ENCODE measurements at regions not wholly inside any gene's neighbourhood (a gene's known extent, or its start where the extent isn't known, plus 50 kb on each side); places are given as distances from the start of the nearest gene placed in this dataset.

DNA sequence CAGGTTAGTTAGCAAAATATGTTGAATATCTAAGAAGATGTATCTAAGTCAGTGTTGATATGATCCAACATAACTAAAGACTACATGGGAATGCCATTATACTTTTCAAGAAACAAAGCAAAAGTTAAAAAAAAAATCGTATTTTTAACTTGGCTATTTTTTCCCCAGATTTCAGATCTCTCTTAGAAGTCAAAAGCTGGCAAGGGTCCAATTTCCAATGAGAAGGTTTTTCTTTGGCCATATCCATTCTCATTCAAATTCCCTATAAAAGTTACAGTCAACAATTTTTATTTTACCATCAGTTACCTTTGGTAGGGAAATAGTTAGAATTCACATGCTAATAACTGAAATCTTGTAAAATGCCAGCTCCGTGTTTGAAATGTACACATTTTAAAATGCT is 70.5 kb upstream of the FAT3 start:
- Histone ChIP-seq H3K36me3 (ENCODE audit: insufficient read depth, low read length) (no peaks in the 10 kb centered on the region), H3K27me3 (ENCODE audit: insufficient read depth, low read length) (no peaks in the 10 kb centered on the region), H3K27ac (ENCODE audit: low read depth, low read length) (no peak overlapping the region), H3K4me3 (ENCODE audit: low read length in 2 of 2) (no peak overlapping the region), H3K9me3 (ENCODE audit: control insufficient read depth in 1 of 2, low read length in 2 of 2) (no peaks in the 10 kb centered on the region), H3K4me1 (ENCODE audit: insufficient read depth, low read length) (no peaks in the 10 kb centered on the region)
- Mint-ChIP-seq H3K27me3 (no peaks in the 10 kb centered on the region), H3K27ac (no peak overlapping the region), H3K9me3 (peaks cover 0 to 10% (median 8%) of the 10 kb centered on the region in 8 donors), H3K36me3 (no peaks in the 10 kb centered on the region), H3K4me1 (no peaks in the 10 kb centered on the region), H3K4me3 (no peak overlapping the region)
- POLR2A ChIA-PET (ENCODE audit: partially characterized antibody): no interaction called here
- intact Hi-C loops (cut with micrococcal nuclease): no loop called here
- CTCF ChIA-PET (ENCODE audit: partially characterized antibody): no interaction called here
- no peak for DNase-seq

- H3K4me3 ChIP-seq (ENCODE audit: low read length in 2 of 2): no peak overlapping the region
- H3K4me1 Mint-ChIP-seq: no peaks in the 10 kb centered on the region
- no peak overlapping the region for H3K4me3 Mint-ChIP-seq
- intact Hi-C loops (cut with micrococcal nuclease): no loop called here
- ChIA-PET POLR2A (ENCODE audit: partially characterized antibody) (no interaction called here), CTCF (ENCODE audit: partially characterized antibody) (no interaction called here)
- H3K4me1 ChIP-seq (ENCODE audit: insufficient read depth, low read length): no peaks in the 10 kb centered on the region
- DNase-seq: no peak
- H3K27me3 Mint-ChIP-seq: no peaks in the 10 kb centered on the region
- H3K36me3 Mint-ChIP-seq: no peaks in the 10 kb centered on the region
- no peak overlapping the region for H3K27ac ChIP-seq (ENCODE audit: low read depth, low read length)
- no peak overlapping the region for H3K27ac Mint-ChIP-seq
- no peaks in the 10 kb centered on the region for H3K36me3 ChIP-seq (ENCODE audit: insufficient read depth, low read length)
- no peaks in the 10 kb centered on the region for H3K27me3 ChIP-seq (ENCODE audit: insufficient read depth, low read length)
- H3K9me3 Mint-ChIP-seq: peaks cover 0 to 10% (median 8%) of the 10 kb centered on the region in 8 donors
- H3K9me3 ChIP-seq (ENCODE audit: control insufficient read depth in 1 of 2, low read length in 2 of 2): no peaks in the 10 kb centered on the region
Measured at GRCh38 chr11:92153542-92153941, 71.1 kb upstream of the FAT3 start.

DNA sequence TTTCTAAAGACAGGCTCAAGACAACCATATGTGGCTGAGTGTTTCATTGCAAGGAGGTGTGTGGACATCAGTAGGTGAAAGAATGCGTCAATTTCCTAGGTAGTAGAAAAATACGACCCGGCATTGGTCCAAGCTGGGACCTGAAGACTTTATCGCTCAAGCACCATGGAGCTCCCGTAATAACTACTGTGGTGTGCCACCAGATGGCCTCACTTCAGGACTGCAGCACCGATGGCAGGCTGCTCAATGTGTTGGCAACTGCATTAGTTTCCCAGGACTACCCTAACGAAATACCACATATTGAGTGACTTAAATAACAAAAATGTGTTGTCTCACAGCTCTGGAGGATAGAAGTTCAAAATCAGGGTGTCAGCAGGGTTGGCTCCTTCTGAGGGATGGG is 72.4 kb upstream of the FAT3 start:
- no peak overlapping the region for H3K4me3 Mint-ChIP-seq
- H3K36me3 Mint-ChIP-seq: no peaks in the 10 kb centered on the region
- peaks cover 0 to 10% (median 8%) of the 10 kb centered on the region in 8 donors for H3K9me3 Mint-ChIP-seq
- no peak for DNase-seq
- Histone ChIP-seq H3K36me3 (ENCODE audit: insufficient read depth, low read length) (no peaks in the 10 kb centered on the region), H3K4me3 (ENCODE audit: low read length in 2 of 2) (no peak overlapping the region), H3K9me3 (ENCODE audit: control insufficient read depth in 1 of 2, low read length in 2 of 2) (no peaks in the 10 kb centered on the region), H3K4me1 (ENCODE audit: insufficient read depth, low read length) (no peaks in the 10 kb centered on the region), H3K27ac (ENCODE audit: low read depth, low read length) (no peak overlapping the region), H3K27me3 (ENCODE audit: insufficient read depth, low read length) (no peaks in the 10 kb centered on the region)
- intact Hi-C loops (cut with micrococcal nuclease): no loop called here
- ChIA-PET CTCF (ENCODE audit: partially characterized antibody) (no interaction called here), POLR2A (ENCODE audit: partially characterized antibody) (no interaction called here)
- no peak overlapping the region for H3K27ac Mint-ChIP-seq
- no peaks in the 10 kb centered on the region for H3K4me1 Mint-ChIP-seq
- H3K27me3 Mint-ChIP-seq: no peaks in the 10 kb centered on the region

- Histone ChIP-seq H3K9me3 (ENCODE audit: control insufficient read depth in 1 of 2, low read length in 2 of 2) (peaks cover 0 to 4% of the 10 kb centered on the region in 2 donors), H3K4me1 (ENCODE audit: insufficient read depth, low read length) (no peaks in the 10 kb centered on the region), H3K27ac (ENCODE audit: low read depth, low read length) (no peak overlapping the region), H3K4me3 (ENCODE audit: low read length in 2 of 2) (no peak overlapping the region), H3K36me3 (ENCODE audit: insufficient read depth, low read length) (no peaks in the 10 kb centered on the region), H3K27me3 (ENCODE audit: insufficient read depth, low read length) (no peaks in the 10 kb centered on the region)
- H3K36me3 Mint-ChIP-seq: no peaks in the 10 kb centered on the region
- intact Hi-C loops (cut with micrococcal nuclease): no loop called here
- no peaks in the 10 kb centered on the region for H3K27me3 Mint-ChIP-seq
- no peak overlapping the region for H3K4me3 Mint-ChIP-seq
- ChIA-PET CTCF (ENCODE audit: partially characterized antibody) (no interaction called here), POLR2A (ENCODE audit: partially characterized antibody) (no interaction called here)
- no peak overlapping the region for H3K27ac Mint-ChIP-seq
- no peak for DNase-seq
- H3K9me3 Mint-ChIP-seq: peaks cover 0 to 7% (median 3%) of the 10 kb centered on the region in 8 donors
- no peaks in the 10 kb centered on the region for H3K4me1 Mint-ChIP-seq
Measured at GRCh38 chr11:92149996-92150395, 74.6 kb upstream of the FAT3 start.

DNA sequence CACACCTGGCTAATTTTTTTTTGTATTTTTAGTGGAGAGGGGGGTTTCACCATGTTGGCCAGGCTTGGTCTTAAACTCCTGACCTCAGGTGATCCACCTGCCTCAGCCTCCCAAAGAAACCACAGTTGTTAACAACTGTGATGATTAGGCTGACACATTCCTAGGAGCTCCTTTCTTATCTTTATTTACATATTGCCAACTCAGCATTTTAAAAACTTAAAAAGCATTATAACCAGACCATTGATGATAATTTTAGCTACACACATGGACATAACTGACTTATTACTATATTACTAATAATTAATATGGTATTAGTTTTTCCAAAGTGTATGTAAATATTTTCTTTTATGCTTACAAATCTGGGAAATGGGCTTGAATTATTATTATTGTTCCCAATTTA is 82.9 kb upstream of the FAT3 start:
- DNase-seq: no peak
- Histone ChIP-seq H3K4me3 (ENCODE audit: low read length in 2 of 2) (no peak overlapping the region), H3K36me3 (ENCODE audit: insufficient read depth, low read length) (no peaks in the 10 kb centered on the region), H3K27ac (ENCODE audit: low read depth, low read length) (no peak overlapping the region), H3K4me1 (ENCODE audit: insufficient read depth, low read length) (no peaks in the 10 kb centered on the region), H3K9me3 (ENCODE audit: control insufficient read depth in 1 of 2, low read length in 2 of 2) (peaks cover 0 to 4% of the 10 kb centered on the region in 2 donors), H3K27me3 (ENCODE audit: insufficient read depth, low read length) (no peaks in the 10 kb centered on the region)
- Mint-ChIP-seq H3K4me3 (no peak overlapping the region), H3K27ac (no peak overlapping the region), H3K27me3 (no peaks in the 10 kb centered on the region), H3K9me3 (peaks cover 0 to 4% (median 0%) of the 10 kb centered on the region in 8 donors), H3K4me1 (no peaks in the 10 kb centered on the region), H3K36me3 (no peaks in the 10 kb centered on the region)
- intact Hi-C loops (cut with micrococcal nuclease): no loop called here
- POLR2A ChIA-PET (ENCODE audit: partially characterized antibody): no interaction called here
- CTCF ChIA-PET (ENCODE audit: partially characterized antibody): no interaction called here

DNA sequence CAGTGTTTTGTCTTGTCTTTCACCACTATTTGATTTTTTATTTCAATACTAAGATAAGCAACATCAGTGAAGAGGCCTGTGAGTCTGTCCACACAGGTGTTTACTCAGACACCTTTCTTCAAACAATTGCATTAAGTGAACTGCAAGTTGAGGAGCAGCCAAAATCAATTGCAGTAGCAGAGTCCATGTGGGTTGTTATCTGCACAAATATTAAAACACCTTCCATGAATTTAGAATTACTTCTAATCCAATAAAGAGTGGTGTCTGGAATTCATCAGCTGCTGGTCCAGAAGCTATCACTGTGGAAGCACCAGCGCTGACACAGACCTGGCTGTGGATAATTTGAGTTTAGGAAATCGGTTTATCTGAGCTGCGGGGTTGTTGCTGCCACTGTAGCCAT is 83.5 kb upstream of the FAT3 start:
- no peaks in the 10 kb centered on the region for H3K36me3 ChIP-seq (ENCODE audit: insufficient read depth, low read length)
- POLR2A ChIA-PET (ENCODE audit: partially characterized antibody): no interaction called here
- Mint-ChIP-seq H3K27ac (no peak overlapping the region), H3K4me3 (no peak overlapping the region), H3K27me3 (no peaks in the 10 kb centered on the region), H3K36me3 (no peaks in the 10 kb centered on the region), H3K4me1 (no peaks in the 10 kb centered on the region), H3K9me3 (peaks cover 0 to 4% (median 0%) of the 10 kb centered on the region in 8 donors)
- no peaks in the 10 kb centered on the region for H3K4me1 ChIP-seq (ENCODE audit: insufficient read depth, low read length)
- no peaks in the 10 kb centered on the region for H3K9me3 ChIP-seq (ENCODE audit: control insufficient read depth in 1 of 2, low read length in 2 of 2)
- no peak overlapping the region for H3K4me3 ChIP-seq (ENCODE audit: low read length in 2 of 2)
- H3K27me3 ChIP-seq (ENCODE audit: insufficient read depth, low read length): no peaks in the 10 kb centered on the region
- CTCF ChIA-PET (ENCODE audit: partially characterized antibody): no interaction called here
- intact Hi-C loops (cut with micrococcal nuclease): no loop called here
- no peak overlapping the region for H3K27ac ChIP-seq (ENCODE audit: low read depth, low read length)
- no peak for DNase-seq

DNA sequence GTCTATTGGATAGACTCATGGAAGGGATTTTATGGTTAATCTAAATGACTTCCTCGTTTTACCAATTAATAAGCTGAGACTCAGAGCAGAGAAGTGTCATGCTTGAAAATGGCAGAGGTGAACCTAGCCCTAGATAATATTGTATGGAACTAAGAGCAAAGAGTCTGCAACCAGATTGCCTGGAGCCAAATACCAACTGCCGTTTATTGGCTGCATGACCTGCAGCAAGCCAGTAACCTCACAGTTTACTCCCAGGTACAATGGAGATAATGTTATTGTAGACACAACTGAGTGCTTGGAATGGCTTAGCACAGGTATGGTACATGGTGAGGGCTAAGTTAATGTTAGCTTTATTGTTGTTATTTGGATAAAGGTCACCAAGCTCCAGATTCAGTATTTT is 84.6 kb upstream of the FAT3 start:
- Histone ChIP-seq H3K36me3 (ENCODE audit: insufficient read depth, low read length) (no peaks in the 10 kb centered on the region), H3K4me3 (ENCODE audit: low read length in 2 of 2) (no peak overlapping the region), H3K9me3 (ENCODE audit: control insufficient read depth in 1 of 2, low read length in 2 of 2) (no peaks in the 10 kb centered on the region), H3K27me3 (ENCODE audit: insufficient read depth, low read length) (no peaks in the 10 kb centered on the region), H3K4me1 (ENCODE audit: insufficient read depth, low read length) (no peaks in the 10 kb centered on the region), H3K27ac (ENCODE audit: low read depth, low read length) (no peak overlapping the region)
- intact Hi-C loops (cut with micrococcal nuclease): no loop called here
- ChIA-PET CTCF (ENCODE audit: partially characterized antibody) (no interaction called here), POLR2A (ENCODE audit: partially characterized antibody) (no interaction called here)
- H3K9me3 Mint-ChIP-seq: peaks cover 0 to 4% (median under 1%) of the 10 kb centered on the region in 8 donors
- no peaks in the 10 kb centered on the region for H3K27me3 Mint-ChIP-seq
- no peak for DNase-seq
- no peaks in the 10 kb centered on the region for H3K4me1 Mint-ChIP-seq
- no peak overlapping the region for H3K4me3 Mint-ChIP-seq
- no peak overlapping the region for H3K27ac Mint-ChIP-seq
- no peaks in the 10 kb centered on the region for H3K36me3 Mint-ChIP-seq

DNA sequence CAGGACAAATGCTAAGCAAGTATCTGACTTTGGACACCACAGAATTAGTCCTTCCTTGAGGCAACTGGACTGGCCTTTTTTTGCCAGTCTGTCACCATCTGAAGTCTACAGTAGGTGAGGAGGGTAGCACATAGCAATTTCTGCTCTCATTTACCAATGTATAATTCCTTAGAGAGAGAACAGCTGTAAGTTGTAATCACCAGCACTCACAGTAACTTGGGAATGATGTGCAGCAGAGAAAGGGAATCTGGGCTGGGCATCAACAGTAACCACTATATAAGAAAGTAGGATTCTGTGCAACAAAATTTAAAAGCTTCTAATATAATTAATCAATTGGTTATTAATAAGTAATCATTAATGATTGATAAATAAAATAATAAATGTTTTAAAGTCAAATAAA is 86.3 kb upstream of the FAT3 start:
- no peaks in the 10 kb centered on the region for H3K36me3 Mint-ChIP-seq
- ChIA-PET POLR2A (ENCODE audit: partially characterized antibody) (no interaction called here), CTCF (ENCODE audit: partially characterized antibody) (no interaction called here)
- intact Hi-C loops (cut with micrococcal nuclease): no loop called here
- Histone ChIP-seq H3K27me3 (ENCODE audit: insufficient read depth, low read length) (no peaks in the 10 kb centered on the region), H3K36me3 (ENCODE audit: insufficient read depth, low read length) (no peaks in the 10 kb centered on the region), H3K27ac (ENCODE audit: low read depth, low read length) (no peak overlapping the region), H3K9me3 (ENCODE audit: control insufficient read depth in 1 of 2, low read length in 2 of 2) (no peaks in the 10 kb centered on the region), H3K4me3 (ENCODE audit: low read length in 2 of 2) (no peak overlapping the region), H3K4me1 (ENCODE audit: insufficient read depth, low read length) (no peaks in the 10 kb centered on the region)
- H3K27ac Mint-ChIP-seq: no peak overlapping the region
- H3K27me3 Mint-ChIP-seq: no peaks in the 10 kb centered on the region
- peaks cover 0 to 8% (median 3%) of the 10 kb centered on the region in 8 donors for H3K9me3 Mint-ChIP-seq
- no peak overlapping the region for H3K4me3 Mint-ChIP-seq
- H3K4me1 Mint-ChIP-seq: no peaks in the 10 kb centered on the region
- DNase-seq: no peak
